H1 (cell line): ENCODE measurements at regions not wholly inside any gene's neighbourhood (a gene's known extent, or its start where the extent isn't known, plus 50 kb on each side); places are given as distances from the start of the nearest gene placed in this dataset.

Source experiments
- ATF2 ChIP-seq: IDR thresholded peaks from 2 replicates; pipeline ENCODE4 v1.6.1; 2012; ENCODE audit warnings: low read length, inconsistent platforms
- CTCF ChIP-seq, 3 experiments: IDR thresholded peaks; 1 replicate in 2 of 3; 2 replicates in 1 of 3; pipeline versions ENCODE4 v1.5.1 to v1.6.1; 2011; ENCODE audit warnings: low read length in 3 of 3, mild to moderate bottlenecking in 3 of 3, inconsistent platforms in 2 of 3, low read depth in 1 of 3, moderate library complexity in 1 of 3; ENCODE audit not compliant: insufficient read depth in 1 of 3; ENCODE audit errors: control extremely low read depth in 1 of 3
- RFX5 ChIP-seq: IDR thresholded peaks from 2 replicates; pipeline ENCODE4 v1.6.1; 2011; ENCODE audit warnings: low read depth, low read length, improper control_type of control experiment, borderline replicate concordance
- RNF2 ChIP-seq: fragments of 200-900, 300-1000 bp; sonication (generic); IDR thresholded peaks from 2 replicates; pipeline ENCODE4 v1.7.1; 2016; ENCODE audit warnings: borderline replicate concordance, low read depth, mild to moderate bottlenecking, antibody characterized with exemption, low read length; ENCODE audit not compliant: poor library complexity, severe bottlenecking; ENCODE audit errors: missing control alignments
- SP2 ChIP-seq: IDR thresholded peaks from 2 replicates; pipeline ENCODE4 v1.6.1; 2012; ENCODE audit warnings: mild to moderate bottlenecking, low read length, inconsistent platforms

GRCh38 chr2:239858179-239858578 lies 167.0 kb downstream of the NDUFA10 start (continued):
- TF ChIP-seq CTCF (IDR thresholded peaks at IDR 0.05; ENCODE audit: control extremely low read depth in 1 of 3, insufficient read depth in 1 of 3, low read depth in 1 of 3, low read length in 3 of 3): no peak
- no peak for TF ChIP-seq SP2
- TF ChIP-seq ATF2: no peak
- TF ChIP-seq RFX5: no peak
- no peak for TF ChIP-seq RNF2
- TF ChIP-seq, all 59 proteins: peak for 0
